HG03159 (cell line): ENCODE measurements at regions not wholly inside any gene's neighbourhood (a gene's known extent, or its start where the extent isn't known, plus 50 kb on each side); places are given as distances from the start of the nearest gene placed in this dataset.

ENCODE experiments used
- ATAC-seq: cut with Tn5 transposase; IDR thresholded peaks from one replicate; pipeline ENCODE4 v1.9.1; 2021; ENCODE audit warnings: mild to moderate bottlenecking, moderate library complexity; ENCODE audit not compliant: unreplicated experiment

- ATAC-seq = no peak
These were observed 66.5 kb upstream of the UGP2 start for GRCh38 chr2:63775191-63775590.

GRCh38 chr2:63776382-63776781 is 65.3 kb upstream of the UGP2 start:
- no peak for ATAC-seq

- no peak for ATAC-seq
These were observed 63.9 kb upstream of the UGP2 start for GRCh38 chr2:63777816-63778215.

DNA sequence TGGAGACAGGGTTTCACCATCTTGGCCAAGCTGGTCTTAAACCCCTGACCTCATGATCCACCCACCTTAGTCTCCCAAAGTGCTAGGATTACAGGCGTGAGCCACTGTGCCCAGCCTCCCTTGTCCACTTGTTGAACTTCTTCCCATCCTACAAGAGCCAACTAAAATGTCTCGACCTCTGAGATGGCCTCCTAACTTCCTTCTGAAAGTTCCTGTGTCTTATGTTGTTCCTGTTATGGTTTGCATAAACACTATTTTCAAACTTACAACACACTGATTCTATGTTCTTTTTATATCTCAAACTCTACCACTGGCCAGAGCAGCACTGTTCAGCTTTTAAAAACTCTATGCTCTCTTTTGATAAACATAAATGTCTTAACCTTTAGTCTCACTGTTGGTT is 63.3 kb upstream of the UGP2 start:
- ATAC-seq = no peak

- ATAC-seq = no peak
These were observed 61.1 kb upstream of the UGP2 start for GRCh38 chr2:63780518-63781155.

DNA sequence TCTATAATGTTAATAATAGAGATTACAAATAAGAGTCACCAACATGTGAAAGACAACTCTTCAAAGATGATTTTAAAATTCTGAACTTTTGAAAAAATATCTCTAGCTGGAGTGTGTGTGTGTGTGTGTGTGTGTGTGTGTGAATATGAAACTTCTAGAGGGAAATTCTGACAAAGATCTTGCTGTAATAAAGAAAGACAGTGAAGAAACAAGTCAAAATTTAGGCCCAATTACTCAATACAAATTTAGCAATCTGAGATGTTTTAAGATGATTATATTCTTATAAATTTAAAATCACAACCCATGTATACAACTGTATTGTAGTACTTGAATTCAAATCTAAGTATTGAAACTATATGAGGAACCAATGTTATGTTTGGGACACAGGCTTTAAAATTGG is 57.2 kb upstream of the UGP2 start:
- ATAC-seq = no peak

DNA sequence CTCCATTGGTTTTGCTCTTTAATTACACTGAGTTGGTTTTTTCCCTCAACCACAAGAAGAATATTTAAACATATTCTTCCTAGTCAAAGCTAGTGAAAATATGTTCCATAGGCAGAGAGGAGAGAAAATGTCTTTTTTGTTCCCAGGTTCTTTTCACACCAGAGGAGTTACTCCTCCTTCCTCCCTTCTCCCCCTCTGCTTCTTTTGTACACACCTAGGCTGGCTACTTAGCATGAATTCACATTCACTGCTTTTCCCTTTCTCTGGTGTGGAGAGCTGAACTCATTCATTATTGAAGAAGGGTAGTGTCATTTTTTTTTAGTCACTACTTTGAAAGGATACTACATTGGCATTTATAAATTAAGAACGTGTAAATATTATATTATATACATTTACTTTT is 56.6 kb upstream of the UGP2 start:
- ATAC-seq = no peak

GRCh38 chr2:63786471-63786870 is 55.2 kb upstream of the UGP2 start:
- no peak for ATAC-seq

DNA sequence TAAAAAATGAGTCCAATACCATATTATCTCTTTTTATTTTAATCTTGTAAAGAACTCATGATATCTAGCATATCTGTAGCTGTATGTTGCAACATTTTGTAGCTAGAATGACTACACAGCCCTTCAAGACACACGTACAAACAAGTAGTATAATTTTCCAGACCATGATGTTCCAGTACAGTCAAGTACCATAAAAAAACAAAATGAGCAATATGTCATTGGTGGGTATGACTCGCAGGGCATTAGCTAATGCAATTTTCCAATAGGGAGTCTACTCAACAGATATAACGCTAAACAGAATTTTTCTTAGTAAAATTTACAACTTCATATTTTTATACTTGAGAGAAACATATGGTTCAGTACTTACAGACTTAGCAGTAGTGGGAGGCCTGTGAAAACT is 53.6 kb upstream of the UGP2 start:
- no peak for ATAC-seq

- ATAC-seq = no peak
These were observed 52.2 kb upstream of the UGP2 start for GRCh38 chr2:63789338-63790020.

DNA sequence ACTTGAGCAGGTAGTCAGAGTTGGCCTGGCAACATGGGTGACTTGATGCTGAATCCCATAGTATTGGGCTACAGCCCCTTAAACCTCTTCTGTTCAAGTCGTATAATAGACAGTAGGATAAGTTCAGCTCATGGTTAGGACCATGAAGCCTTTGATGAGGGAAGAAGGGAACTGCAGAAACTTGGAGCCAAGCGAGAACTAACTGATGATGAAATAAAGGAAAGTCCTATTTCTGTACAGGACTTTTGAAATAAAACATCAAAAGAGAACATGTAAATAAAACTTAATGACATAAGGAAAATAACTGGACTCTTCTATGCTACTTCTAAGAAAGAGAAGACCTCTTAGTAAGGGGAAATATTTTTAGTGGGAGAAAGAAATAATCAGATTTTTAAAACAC is 51.2 kb upstream of the UGP2 start:
- ATAC-seq = no peak

DNA sequence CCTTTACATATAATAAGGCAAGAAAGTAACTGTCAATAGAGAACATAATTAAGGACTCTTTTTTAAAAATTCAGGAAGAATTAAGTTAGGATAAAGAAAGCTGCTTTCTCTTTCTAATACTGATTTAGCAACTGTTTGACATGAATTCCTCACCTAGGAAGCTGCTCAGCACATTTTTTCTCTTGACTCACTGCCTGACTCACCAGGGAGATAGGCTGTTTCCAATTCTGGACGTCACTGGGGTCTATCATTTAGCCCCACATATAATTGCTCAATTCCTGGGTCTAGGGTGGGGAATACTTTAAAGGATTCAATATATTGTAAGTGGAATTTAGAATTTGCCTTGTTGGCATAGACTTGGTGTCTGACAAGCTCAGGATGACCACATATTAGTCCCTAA is 50.8 kb upstream of the UGP2 start:
- no peak for ATAC-seq

- no peak for ATAC-seq
These were observed 50.3 kb upstream of the UGP2 start for GRCh38 chr2:63791387-63791786.
